Colonic mucosa (tissue), 4 donors: ENCODE measurements at regions not wholly inside any gene's neighbourhood (a gene's known extent, or its start where the extent isn't known, plus 50 kb on each side); places are given as distances from the start of the nearest gene placed in this dataset.

Source experiments
- DNase-seq: peaks from one replicate; pipeline ENCODE4 v3.0.0-alpha.2; 2020
- H3K27ac ChIP-seq: fragments of 200-600 bp; one replicate; pipeline ENCODE4 v1.8.0; 2021
- H3K27me3 ChIP-seq: fragments of 200-600 bp; one replicate; pipeline ENCODE4 v1.8.0; 2021
- H3K36me3 ChIP-seq: fragments of 200-600 bp; one replicate; pipeline ENCODE4 v1.8.0; 2021
- H3K4me1 ChIP-seq: fragments of 200-600 bp; one replicate; pipeline ENCODE4 v1.8.0; 2021; ENCODE audit warnings: mild to moderate bottlenecking
- H3K4me3 ChIP-seq: fragments of 200-600 bp; one replicate; pipeline ENCODE4 v1.8.0; 2021
- H3K9ac ChIP-seq, 2 donors: one replicate each; pipeline ENCODE4 v1.7.0; 2013; ENCODE audit warnings: control low read depth in 2 of 2, low read depth in 2 of 2, low read length in 2 of 2
- H3K9me3 ChIP-seq: fragments of 200-600 bp; one replicate; pipeline ENCODE4 v1.8.0; 2021
- CTCF ChIP-seq: fragments of 200-600 bp; IDR thresholded peaks from one replicate; pipeline ENCODE4 v1.8.0; 2022; ENCODE audit warnings: antibody characterized with exemption, mild to moderate bottlenecking
- intact Hi-C: fragments of 100-400 bp; cut with DNase I; formaldehyde crosslinking; loops from one replicate; pipeline ENCODE4 v1.14.1; 2022
- donor health status: healthy.
- donor health status: DM: no; HTN: no; CAD: no.
- donor health status: DM: no; HTN: no; CAD: no.

- no peak overlapping the region for H3K9ac ChIP-seq
- intact Hi-C loops, result no loop called here
- no peak overlapping the region for H3K4me3 ChIP-seq
- H3K36me3 ChIP-seq, result no peaks in the 10 kb centered on the region
- no peaks in the 10 kb centered on the region for H3K4me1 ChIP-seq
- H3K27me3 ChIP-seq, result no peaks in the 10 kb centered on the region
- TF ChIP-seq CTCF, result no peak
- no peaks in the 10 kb centered on the region for H3K9me3 ChIP-seq
- no peak overlapping the region for H3K27ac ChIP-seq
- no peak for DNase-seq
Measured at GRCh38 chr1:70688580-70688979, 277.5 kb downstream of the CTH start.

DNA sequence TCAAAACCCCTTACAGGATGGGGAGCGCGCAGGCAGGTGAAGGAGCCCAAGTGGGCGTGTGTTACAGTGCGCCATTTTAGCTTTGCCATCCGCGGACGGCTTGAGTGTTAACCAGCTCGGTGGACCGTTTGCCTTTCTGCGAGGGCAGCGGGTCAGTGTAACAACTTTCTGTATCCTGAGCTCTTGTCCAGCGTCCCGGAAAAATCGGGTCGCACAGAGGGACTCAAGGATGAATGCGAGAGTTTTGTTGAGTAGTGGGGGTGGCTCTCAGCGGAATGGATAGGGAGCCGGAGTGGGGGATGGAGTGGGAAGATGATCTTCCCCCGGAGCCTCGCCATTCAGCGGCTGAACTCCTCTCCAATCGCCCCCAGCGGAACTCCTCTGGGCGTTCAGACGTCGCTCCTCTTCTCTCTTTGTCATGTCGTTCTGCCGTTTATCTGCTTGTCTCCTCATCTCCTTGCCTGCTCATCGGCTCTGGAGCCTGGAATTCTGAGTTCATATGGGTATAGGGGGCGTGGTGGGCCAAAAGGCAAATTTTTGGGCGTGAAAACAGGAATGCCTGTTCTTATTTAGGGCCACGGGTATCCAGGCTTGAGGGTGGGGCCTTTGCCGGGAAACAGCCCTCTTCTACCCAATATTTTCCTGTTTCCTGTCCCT lies 295.4 kb downstream of the CTH start:
- no peaks in the 10 kb centered on the region for H3K9me3 ChIP-seq
- no peak overlapping the region for H3K27ac ChIP-seq
- intact Hi-C loops, result no loop called here
- no peaks in the 10 kb centered on the region for H3K36me3 ChIP-seq
- no peaks in the 10 kb centered on the region for H3K4me1 ChIP-seq
- no peak overlapping the region for H3K4me3 ChIP-seq
- DNase-seq, result no peak
- H3K27me3 ChIP-seq, result no peaks in the 10 kb centered on the region
- H3K9ac ChIP-seq, result no peak overlapping the region
- TF ChIP-seq CTCF, result no peak

DNA sequence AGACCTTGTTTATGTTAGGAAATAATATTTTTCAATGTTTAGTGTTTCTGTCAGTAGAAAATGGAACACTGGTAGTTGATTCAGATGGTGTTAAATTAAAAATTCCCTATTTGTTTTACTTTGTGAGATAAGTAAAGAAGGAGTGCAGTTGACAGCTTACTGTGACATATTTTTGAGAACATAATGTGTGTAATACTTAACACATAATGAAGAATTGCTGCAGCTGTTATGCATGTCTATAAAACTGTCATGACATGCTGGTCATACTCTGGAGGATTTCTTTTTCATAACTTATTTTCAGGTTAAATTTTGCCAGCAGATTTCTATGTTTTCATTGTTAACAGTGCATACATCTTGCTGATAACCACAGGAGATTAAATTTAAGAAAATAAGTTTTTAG lies 296.1 kb downstream of the CTH start:
- H3K36me3 ChIP-seq, result no peaks in the 10 kb centered on the region
- no peaks in the 10 kb centered on the region for H3K4me1 ChIP-seq
- H3K9ac ChIP-seq, result no peak overlapping the region
- intact Hi-C loops, result no loop called here
- DNase-seq, result no peak
- H3K27ac ChIP-seq, result no peak overlapping the region
- no peaks in the 10 kb centered on the region for H3K27me3 ChIP-seq
- no peak for TF ChIP-seq CTCF
- no peak overlapping the region for H3K4me3 ChIP-seq
- H3K9me3 ChIP-seq, result no peaks in the 10 kb centered on the region

DNA sequence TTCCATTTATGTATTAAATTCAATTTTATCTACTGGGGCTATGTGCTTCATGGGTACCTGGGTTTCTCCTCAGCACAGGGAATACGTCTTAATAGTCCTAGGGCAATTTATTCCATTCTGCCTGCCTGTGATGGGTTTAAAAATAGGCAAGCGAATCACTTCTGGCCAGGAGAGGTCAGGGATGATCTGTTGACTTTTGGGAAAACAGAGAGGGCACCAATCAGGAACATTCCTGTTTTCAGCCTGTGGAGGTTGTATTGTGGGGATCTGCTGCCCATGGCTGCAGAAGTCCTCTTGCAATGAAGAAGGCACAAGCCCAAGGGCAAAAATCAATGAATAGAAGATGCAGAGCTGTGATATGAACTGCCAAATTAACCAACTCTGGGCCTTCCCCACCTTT lies 303.1 kb downstream of the CTH start:
- intact Hi-C loops, result no loop called here
- Histone ChIP-seq H3K9ac (no peak overlapping the region), H3K27me3 (no peaks in the 10 kb centered on the region), H3K27ac (no peak overlapping the region), H3K4me3 (no peak overlapping the region), H3K4me1 (no peaks in the 10 kb centered on the region), H3K9me3 (no peaks in the 10 kb centered on the region), H3K36me3 (no peaks in the 10 kb centered on the region)
- TF ChIP-seq CTCF, result no peak
- no peak for DNase-seq

DNA sequence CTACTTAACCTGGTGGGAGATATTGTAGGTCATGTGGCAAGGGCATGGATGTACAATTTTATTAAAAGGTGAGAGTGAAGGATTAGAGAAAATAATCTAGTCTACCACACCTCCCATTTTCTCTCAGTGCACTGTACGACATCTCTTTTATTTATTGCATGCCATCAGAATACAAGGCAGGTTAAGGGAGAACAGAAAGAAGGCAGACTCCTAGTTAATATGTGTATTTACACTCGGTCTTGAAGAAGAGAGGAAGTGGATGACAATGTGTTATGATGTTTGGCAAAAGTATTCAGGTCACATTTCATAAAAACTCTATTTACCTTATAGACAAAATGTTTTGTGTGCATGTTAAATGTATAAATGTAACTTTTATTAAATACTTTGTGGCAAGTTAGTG lies 306.1 kb downstream of the CTH start:
- DNase-seq, result no peak
- Histone ChIP-seq H3K36me3 (no peaks in the 10 kb centered on the region), H3K9ac (no peak overlapping the region), H3K27ac (no peak overlapping the region), H3K4me1 (no peaks in the 10 kb centered on the region), H3K4me3 (no peak overlapping the region), H3K9me3 (no peaks in the 10 kb centered on the region), H3K27me3 (no peaks in the 10 kb centered on the region)
- intact Hi-C loops, result no loop called here
- no peak for TF ChIP-seq CTCF
